ENCODE measurements at regions not wholly inside any gene's neighbourhood (a gene's known extent, or its start where the extent isn't known, plus 50 kb on each side); places are given as distances from the start of the nearest gene placed in this dataset.
A peak's percentile ranks its signal among the peaks of the same experiment; 100 is the strongest.

- no peak for TF ChIP-seq CTCF (IDR thresholded peaks at IDR 0.05)
- Mint-ChIP-seq H3K9me3 (ENCODE audit: low read depth) (peaks cover 4% of the 10 kb centered on the region), H3K4me3 (ENCODE audit: unreplicated experiment) (no peak overlapping the region), H3K36me3 (ENCODE audit: low read depth) (peaks cover 2% of the 10 kb centered on the region), H3K4me1 (ENCODE audit: low read depth) (no peaks in the 10 kb centered on the region), H3K27ac (ENCODE audit: unreplicated experiment) (no peak overlapping the region), H3K27me3 (ENCODE audit: low read depth) (no peaks in the 10 kb centered on the region)
- no peak for DNase-seq (ENCODE audit: low spot score)
Measured at GRCh38 chr4:24339260-24339659, 245.1 kb downstream of the DHX15 start.

DNA sequence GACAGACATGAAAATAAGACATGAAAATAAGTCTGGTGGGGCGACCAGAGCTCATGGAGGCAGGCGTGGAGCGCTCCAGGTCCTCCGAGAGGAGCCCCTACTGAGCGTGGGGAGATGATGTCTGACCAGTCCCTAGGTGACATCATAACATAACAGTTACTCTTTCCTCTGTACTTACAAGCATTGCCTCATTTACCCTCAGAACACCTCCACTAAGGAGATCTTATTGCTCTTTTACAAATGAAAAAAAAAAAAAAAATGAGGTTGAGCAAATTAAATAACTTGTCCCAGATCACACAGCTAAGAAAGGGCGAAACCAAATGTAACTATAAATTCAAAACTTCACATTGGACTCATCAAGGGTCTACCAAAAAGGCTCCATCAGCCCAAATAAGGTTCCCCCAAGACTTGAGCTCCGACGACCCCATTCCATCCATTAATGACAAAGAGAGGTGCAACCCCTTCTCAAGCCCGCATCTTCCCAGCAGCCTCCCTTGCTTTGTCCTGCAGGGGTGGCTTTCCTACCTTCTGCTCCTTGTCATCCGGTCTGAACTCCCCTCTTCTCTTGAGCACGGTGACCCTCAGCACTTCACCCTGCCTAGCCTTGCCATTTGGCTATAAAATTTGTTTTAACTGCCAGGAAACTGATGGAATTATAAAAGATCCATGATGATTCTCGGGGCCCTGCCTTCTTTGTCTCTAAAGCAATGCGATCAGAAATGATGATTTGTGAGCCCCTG, 246.7 kb downstream of the DHX15 start:
- H3K36me3 Mint-ChIP-seq (ENCODE audit: low read depth), result peaks cover 2% of the 10 kb centered on the region
- H3K9me3 Mint-ChIP-seq (ENCODE audit: low read depth), result no peaks in the 10 kb centered on the region
- no peaks in the 10 kb centered on the region for H3K27me3 Mint-ChIP-seq (ENCODE audit: low read depth)
- no peak overlapping the region for H3K27ac Mint-ChIP-seq (ENCODE audit: unreplicated experiment)
- no peaks in the 10 kb centered on the region for H3K4me1 Mint-ChIP-seq (ENCODE audit: low read depth)
- no peak for TF ChIP-seq CTCF (IDR thresholded peaks at IDR 0.05)
- H3K4me3 Mint-ChIP-seq (ENCODE audit: unreplicated experiment), result no peak overlapping the region
- DNase-seq (ENCODE audit: low spot score), result no peak

- Mint-ChIP-seq H3K27ac (ENCODE audit: unreplicated experiment) (no peak overlapping the region), H3K27me3 (ENCODE audit: low read depth) (no peaks in the 10 kb centered on the region), H3K4me1 (ENCODE audit: low read depth) (peaks cover 4% of the 10 kb centered on the region), H3K36me3 (ENCODE audit: low read depth) (peaks cover 2% of the 10 kb centered on the region), H3K9me3 (ENCODE audit: low read depth) (no peaks in the 10 kb centered on the region), H3K4me3 (ENCODE audit: unreplicated experiment) (no peak overlapping the region)
- no peak for DNase-seq (ENCODE audit: low spot score)
- no peak for TF ChIP-seq CTCF (IDR thresholded peaks at IDR 0.05)
Measured at GRCh38 chr4:24335616-24336015, 248.7 kb downstream of the DHX15 start.

GRCh38 chr4:24334906-24335305, 249.4 kb downstream of the DHX15 start:
- no peak for DNase-seq (ENCODE audit: low spot score)
- Mint-ChIP-seq H3K27ac (ENCODE audit: unreplicated experiment) (no peak overlapping the region), H3K27me3 (ENCODE audit: low read depth) (no peaks in the 10 kb centered on the region), H3K36me3 (ENCODE audit: low read depth) (peaks cover 2% of the 10 kb centered on the region), H3K9me3 (ENCODE audit: low read depth) (no peaks in the 10 kb centered on the region), H3K4me1 (ENCODE audit: low read depth) (peaks cover 11% of the 10 kb centered on the region), H3K4me3 (ENCODE audit: unreplicated experiment) (no peak overlapping the region)
- TF ChIP-seq CTCF (IDR thresholded peaks at IDR 0.05), result no peak

GRCh38 chr4:24330573-24330972, 253.8 kb downstream of the DHX15 start:
- Mint-ChIP-seq H3K36me3 (ENCODE audit: low read depth) (no peaks in the 10 kb centered on the region), H3K27ac (ENCODE audit: unreplicated experiment) (peak overlapping the region; percentile 19), H3K4me3 (ENCODE audit: unreplicated experiment) (no peak overlapping the region), H3K27me3 (ENCODE audit: low read depth) (no peaks in the 10 kb centered on the region), H3K4me1 (ENCODE audit: low read depth) (peaks cover 12% of the 10 kb centered on the region), H3K9me3 (ENCODE audit: low read depth) (no peaks in the 10 kb centered on the region)
- no peak for DNase-seq (ENCODE audit: low spot score)
- TF ChIP-seq CTCF (IDR thresholded peaks at IDR 0.05), result no peak

Data from chondrocyte (in vitro differentiated cells).